HCT116 (cell line): ENCODE measurements at regions not wholly inside any gene's neighbourhood (a gene's known extent, or its start where the extent isn't known, plus 50 kb on each side); places are given as distances from the start of the nearest gene placed in this dataset.

Experiments used
- ATAC-seq: fragments of 200-7000 bp; cut with Tn5 transposase; 2 replicates; pipeline ENCODE4 v1.9.1; 2020; ENCODE audit warnings: mild to moderate bottlenecking, moderate library complexity
- BruUV-seq: library from RNA; stranded (reverse); fragments of 400-500 nt; replicated peaks from 2 replicates; lab custom pipeline; 2021; lab: Mats Ljungman, UMichigan
- CTCF ChIA-PET: fragments of 300-600 bp; sonication (Branson Sonifier 250); formaldehyde crosslinking; loops from one replicate; lab custom pipeline; 2021; ENCODE audit warnings: antibody characterized with exemption; lab: Charles Lee
- POLR2A ChIA-PET: fragments of 300-600, 350-600 bp; sonication (Branson Sonifier 250); formaldehyde crosslinking; loops from one replicate; lab custom pipeline; 2021; ENCODE audit warnings: antibody characterized with exemption; lab: Charles Lee
- RAD21 ChIA-PET, 2 experiments: fragments of 300-600 bp; sonication (Branson Sonifier 250); formaldehyde crosslinking; loops; one replicate each; lab custom pipeline; 2023; ENCODE audit warnings: low total read pairs in 2 of 2; ENCODE audit not compliant: uncharacterized antibody in 2 of 2, unreplicated experiment in 2 of 2, low non-redundant PET in 1 of 2; lab: Charles Lee
- DNase-seq: peaks from one replicate; pipeline ENCODE4 v3.0.0-alpha.2; 2010; ENCODE audit warnings: low read depth, low spot score
- H2AFZ ChIP-seq: fragments of 200-600 bp; shearing (Covaris generic), sonication (generic); 2 replicates; pipeline ENCODE4 v1.6.1; 2017; ENCODE audit warnings: low read depth, mixed run types, mixed read lengths, antibody characterized with exemption, low read length; ENCODE audit not compliant: poor library complexity, severe bottlenecking
- H3K27ac ChIP-seq: 2 replicates; pipeline ENCODE4 v1.5.1; 2012; ENCODE audit warnings: low read depth, low read length
- H3K27me3 ChIP-seq: fragments of 200-600 bp; sonication (generic); 2 replicates; pipeline ENCODE4 v1.6.1; 2016; ENCODE audit warnings: mixed run types, low read length, mixed read lengths; ENCODE audit not compliant: insufficient read depth
- H3K36me3 ChIP-seq, 2 experiments: fragments of 200-500 bp in 1 of 2; fragments of 200-600 bp in 1 of 2; sonication (Bioruptor generic) in 1 of 2; sonication (generic) in 1 of 2; 2 replicates each; pipeline versions ENCODE4 v1.5.1 to v1.6.1; 2014 to 2016; ENCODE audit warnings: low read length in 2 of 2, inconsistent platforms in 1 of 2, mixed read lengths in 1 of 2, mixed run types in 1 of 2; ENCODE audit not compliant: insufficient read depth in 2 of 2, control insufficient read depth in 1 of 2
- H3K4me1 ChIP-seq, 2 experiments: fragments of 200-600 bp in 1 of 2; sonication (generic) in 1 of 2; 2 replicates each; pipeline versions ENCODE4 v1.5.1 to v1.6.1; 2012 to 2017; ENCODE audit warnings: low read length in 2 of 2, inconsistent platforms in 1 of 2, mild to moderate bottlenecking in 1 of 2, mixed read lengths in 1 of 2, mixed run types in 1 of 2, moderate library complexity in 1 of 2; ENCODE audit not compliant: insufficient read depth in 2 of 2, control insufficient read depth in 1 of 2
- H3K4me2 ChIP-seq: fragments of 200-600 bp; sonication (generic); 2 replicates; pipeline ENCODE4 v1.6.1; 2017; ENCODE audit warnings: mixed run types, low read length, mixed read lengths
- H3K4me3 ChIP-seq, 2 experiments: fragments of 200-600 bp in 1 of 2; sonication (generic) in 1 of 2; replicated peaks in 1 of 2; 2 replicates each; pipeline ENCODE4 v1.5.1; 2011 to 2016; ENCODE audit warnings: low read length in 2 of 2, control low read depth in 1 of 2, low read depth in 1 of 2, mild to moderate bottlenecking in 1 of 2, mixed read lengths in 1 of 2, mixed run types in 1 of 2
- H3K79me2 ChIP-seq: fragments of 200-600 bp; sonication (generic); 2 replicates; pipeline ENCODE4 v1.6.1; 2017; ENCODE audit warnings: mild to moderate bottlenecking, mixed run types, low read length, moderate library complexity, mixed read lengths; ENCODE audit not compliant: insufficient read depth
- H3K9ac ChIP-seq: fragments of 200-600 bp; sonication (generic); 2 replicates; pipeline ENCODE4 v1.6.1; 2016; ENCODE audit warnings: low read length, mixed read lengths
- H3K9me2 ChIP-seq: fragments of 200-600 bp; sonication (generic), shearing (Covaris generic); 2 replicates; pipeline ENCODE4 v1.6.1; 2017; ENCODE audit warnings: mixed run types, mild to moderate bottlenecking, moderate library complexity; ENCODE audit not compliant: insufficient read depth
- H3K9me3 ChIP-seq, 2 experiments: fragments of 200-500 bp in 1 of 2; fragments of 200-600 bp in 1 of 2; sonication (Bioruptor generic) in 1 of 2; sonication (generic) in 1 of 2; 2 replicates each; pipeline ENCODE4 v1.6.1; 2014 to 2017; ENCODE audit warnings: low read length in 2 of 2, mixed read lengths in 2 of 2, inconsistent platforms in 1 of 2, low read depth in 1 of 2, mild to moderate bottlenecking in 1 of 2, mixed run types in 1 of 2, moderate library complexity in 1 of 2; ENCODE audit not compliant: control insufficient read depth in 1 of 2, insufficient read depth in 1 of 2
- H4K20me1 ChIP-seq: fragments of 200-600 bp; sonication (generic), shearing (Covaris generic); 2 replicates; pipeline ENCODE4 v1.6.1; 2017; ENCODE audit warnings: mixed run types, mild to moderate bottlenecking, moderate library complexity; ENCODE audit not compliant: insufficient read depth
- CEBPB ChIP-seq: IDR thresholded peaks from 2 replicates; pipeline ENCODE4 v1.6.1; 2012; ENCODE audit warnings: low read depth
- EGR1 ChIP-seq: IDR thresholded peaks from 2 replicates; pipeline ENCODE4 v1.6.1; 2012; ENCODE audit warnings: low read depth
- EZH2 ChIP-seq: fragments of 200-600 bp; sonication (generic); IDR thresholded peaks from 2 replicates; pipeline ENCODE4 v1.6.1; 2017; ENCODE audit warnings: antibody characterized with exemption, mixed run types
- EZH2phosphoT487 ChIP-seq: fragments of 200-600 bp; IDR thresholded peaks from 2 replicates; pipeline ENCODE4 v1.6.1; 2018; ENCODE audit warnings: antibody characterized with exemption, borderline replicate concordance
- FOSL1 ChIP-seq: IDR thresholded peaks from 2 replicates; pipeline ENCODE4 v1.6.1; 2012; ENCODE audit warnings: low read depth
- JUND ChIP-seq: IDR thresholded peaks from 2 replicates; pipeline ENCODE4 v1.6.1; 2012
- POLR2A ChIP-seq: IDR thresholded peaks from 2 replicates; pipeline ENCODE4 v1.7.0; 2011; ENCODE audit warnings: borderline replicate concordance; ENCODE audit not compliant: insufficient read depth, insufficient read length; ENCODE audit errors: extremely low read depth
- RAD21 ChIP-seq: IDR thresholded peaks from 2 replicates; pipeline ENCODE4 v1.6.1; 2012; ENCODE audit warnings: low read depth, mild to moderate bottlenecking
- SIN3A ChIP-seq: IDR thresholded peaks from 2 replicates; pipeline ENCODE4 v1.6.1; 2012; ENCODE audit warnings: low read depth
- TCF7L2 ChIP-seq: IDR thresholded peaks from 2 replicates; pipeline ENCODE4 v1.7.0; 2011; ENCODE audit warnings: borderline replicate concordance, inconsistent platforms; ENCODE audit not compliant: insufficient read depth, insufficient read length; ENCODE audit errors: extremely low read depth
- YY1 ChIP-seq: IDR thresholded peaks from 2 replicates; pipeline ENCODE4 v1.6.1; 2011; ENCODE audit warnings: low read length, low read depth, moderate library complexity, mild to moderate bottlenecking; ENCODE audit not compliant: insufficient replicate concordance; ENCODE audit errors: extremely low read depth
- ZFX ChIP-seq: fragments of 450-650 bp; IDR thresholded peaks from 2 replicates; pipeline ENCODE4 v1.6.1; 2017
- ZNF274 ChIP-seq: fragments of 200-500 bp; sonication (Bioruptor generic); IDR thresholded peaks from 2 replicates; pipeline ENCODE4 v1.6.1; 2014; ENCODE audit warnings: mild to moderate bottlenecking, low read depth, low read length, inconsistent platforms
- intact Hi-C: fragments of 100-400 bp; cut with micrococcal nuclease; formaldehyde crosslinking; loops from 2 replicates; pipeline ENCODE4 v1.10.0; 2022
- TF ChIP-seq, protein P1 (sequence below), 3 experiments: fragments of 200-600 bp in 1 of 3; sonication (generic) in 1 of 3; IDR thresholded peaks in 2 of 3; conservative IDR thresholded peaks in 1 of 3; 2 replicates each; pipeline ENCODE4 v1.5.1; 2012 to 2017; ENCODE audit warnings: low read depth in 2 of 3, low read length in 2 of 3, antibody characterized with exemption in 1 of 3, borderline replicate concordance in 1 of 3, control low read depth in 1 of 3, mild to moderate bottlenecking in 1 of 3, mixed read lengths in 1 of 3, mixed run types in 1 of 3, moderate library complexity in 1 of 3; ENCODE audit not compliant: insufficient read depth in 1 of 3
- TF ChIP-seq, protein P2 (sequence below): IDR thresholded peaks from 2 replicates; pipeline ENCODE4 v1.6.1; 2011; ENCODE audit warnings: mild to moderate bottlenecking, low read length, moderate library complexity; ENCODE audit not compliant: insufficient replicate concordance; ENCODE audit errors: extremely low read depth
- TF ChIP-seq, protein P3 (sequence below): IDR thresholded peaks from 2 replicates; pipeline ENCODE4 v1.6.1; 2012

DNA sequence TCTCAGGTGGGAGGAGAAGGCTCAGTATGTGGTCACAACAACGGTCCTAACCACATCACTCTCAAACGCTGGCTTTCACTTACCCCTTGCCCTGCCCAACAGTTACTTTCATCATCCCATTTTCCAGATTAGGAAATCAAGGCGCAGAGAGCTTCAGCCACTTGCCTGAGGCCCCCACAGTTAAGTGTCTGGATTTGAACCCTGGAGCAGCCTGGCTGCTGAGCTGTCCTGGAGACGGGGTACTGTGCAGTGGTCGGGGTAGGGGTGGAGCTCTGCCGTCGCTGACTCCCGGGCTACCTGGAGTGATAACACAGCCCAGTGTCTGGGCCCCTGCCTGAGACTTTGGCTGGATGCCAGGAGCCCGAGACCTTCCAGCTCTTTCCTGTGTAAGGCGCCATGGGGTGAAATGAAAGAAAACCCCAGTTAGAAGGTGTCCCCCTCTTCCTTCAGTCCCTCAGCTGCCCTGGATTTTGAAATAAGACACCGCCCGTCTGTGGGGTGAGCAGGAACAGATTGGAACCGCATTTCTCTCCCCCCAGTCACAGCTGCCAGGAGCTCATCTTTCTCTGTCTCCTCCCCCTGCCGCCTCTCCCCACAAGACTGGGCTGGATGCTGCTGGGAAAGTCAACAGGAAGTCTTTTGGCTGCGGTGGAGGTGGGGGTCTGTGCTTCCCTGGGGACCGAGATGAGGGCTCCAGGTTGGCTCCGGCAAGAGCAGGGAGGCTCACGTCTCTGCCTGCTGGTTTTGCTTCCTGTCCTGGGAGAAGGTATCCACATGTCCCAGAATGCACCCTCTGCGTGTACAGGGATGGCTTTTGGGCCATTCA is 280.2 kb downstream of the SEC14L1 start (continued):
- TF ChIP-seq FOSL1: no peak
- no peak for TF ChIP-seq ZNF274
- TF ChIP-seq, all 23 proteins: peak for 0

DNA sequence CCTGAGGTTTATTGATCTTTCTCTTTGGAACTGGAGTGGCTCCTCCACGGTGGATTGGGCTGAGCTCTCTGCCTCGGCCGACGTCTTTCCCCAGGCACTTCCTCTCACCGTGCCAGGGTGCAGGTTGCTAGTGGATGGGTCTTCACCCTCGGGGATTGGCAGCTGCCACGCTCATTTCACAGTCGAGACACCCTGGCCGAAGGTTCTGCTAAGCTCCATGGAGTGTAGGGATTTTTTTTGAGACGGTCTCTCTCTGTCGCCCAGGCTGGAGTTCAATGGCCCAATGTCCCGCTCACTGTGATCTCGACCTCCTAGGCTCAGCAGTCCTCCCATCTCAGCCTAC is 280.8 kb downstream of the SEC14L1 start:
- Histone ChIP-seq H3K27ac (no peak overlapping the region; the same call in 1 of the 2 replicates), H4K20me1 (no peaks in the 10 kb centered on the region; the same call in 1 of the 2 replicates), H3K36me3 (peaks cover 2 to 3% of the 10 kb centered on the region in 2 experiments; a peak in 1 of 4 replicates), H3K79me2 (peaks cover 58% of the 10 kb centered on the region; the same call in 1 of the 2 replicates), H3K4me3 (no peak overlapping the region), H3K9ac (no peak overlapping the region), H3K9me2 (no peaks in the 10 kb centered on the region), H3K4me2 (no peak overlapping the region), H2AFZ (no peak overlapping the region), H3K27me3 (no peaks in the 10 kb centered on the region), H3K9me3 (no peaks in the 10 kb centered on the region), H3K4me1 (peaks cover 0 to 24% of the 10 kb centered on the region in 2 experiments; a peak in 3 of 4 replicates)
- ChIA-PET POLR2A (no interaction called here), CTCF (interaction anchor here (1.5 kb wide), 1 partner anchor 8 kb away, joined by 8 read pairs; no protein-coding TSS in a partner anchor), RAD21 (no interaction called here)
- DNase-seq: no peak
- intact Hi-C loops: no loop called here
- no peak for TF ChIP-seq CEBPB
- no peak for TF ChIP-seq YY1
- TF ChIP-seq, protein P1, sequence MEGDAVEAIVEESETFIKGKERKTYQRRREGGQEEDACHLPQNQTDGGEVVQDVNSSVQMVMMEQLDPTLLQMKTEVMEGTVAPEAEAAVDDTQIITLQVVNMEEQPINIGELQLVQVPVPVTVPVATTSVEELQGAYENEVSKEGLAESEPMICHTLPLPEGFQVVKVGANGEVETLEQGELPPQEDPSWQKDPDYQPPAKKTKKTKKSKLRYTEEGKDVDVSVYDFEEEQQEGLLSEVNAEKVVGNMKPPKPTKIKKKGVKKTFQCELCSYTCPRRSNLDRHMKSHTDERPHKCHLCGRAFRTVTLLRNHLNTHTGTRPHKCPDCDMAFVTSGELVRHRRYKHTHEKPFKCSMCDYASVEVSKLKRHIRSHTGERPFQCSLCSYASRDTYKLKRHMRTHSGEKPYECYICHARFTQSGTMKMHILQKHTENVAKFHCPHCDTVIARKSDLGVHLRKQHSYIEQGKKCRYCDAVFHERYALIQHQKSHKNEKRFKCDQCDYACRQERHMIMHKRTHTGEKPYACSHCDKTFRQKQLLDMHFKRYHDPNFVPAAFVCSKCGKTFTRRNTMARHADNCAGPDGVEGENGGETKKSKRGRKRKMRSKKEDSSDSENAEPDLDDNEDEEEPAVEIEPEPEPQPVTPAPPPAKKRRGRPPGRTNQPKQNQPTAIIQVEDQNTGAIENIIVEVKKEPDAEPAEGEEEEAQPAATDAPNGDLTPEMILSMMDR (IDR thresholded peaks at IDR 0.05 in 2 of 3, conservative IDR thresholded peaks at IDR 0.05 in 1 of 3; ENCODE audit: borderline replicate concordance in 1 of 3, insufficient read depth in 1 of 3, low read depth in 2 of 3, low read length in 2 of 3): no peak
- TF ChIP-seq RAD21: no peak
- no peak for TF ChIP-seq ZFX
- TF ChIP-seq EZH2phosphoT487: no peak
- no peak for TF ChIP-seq TCF7L2
- no peak for TF ChIP-seq SIN3A
- TF ChIP-seq, protein P2, sequence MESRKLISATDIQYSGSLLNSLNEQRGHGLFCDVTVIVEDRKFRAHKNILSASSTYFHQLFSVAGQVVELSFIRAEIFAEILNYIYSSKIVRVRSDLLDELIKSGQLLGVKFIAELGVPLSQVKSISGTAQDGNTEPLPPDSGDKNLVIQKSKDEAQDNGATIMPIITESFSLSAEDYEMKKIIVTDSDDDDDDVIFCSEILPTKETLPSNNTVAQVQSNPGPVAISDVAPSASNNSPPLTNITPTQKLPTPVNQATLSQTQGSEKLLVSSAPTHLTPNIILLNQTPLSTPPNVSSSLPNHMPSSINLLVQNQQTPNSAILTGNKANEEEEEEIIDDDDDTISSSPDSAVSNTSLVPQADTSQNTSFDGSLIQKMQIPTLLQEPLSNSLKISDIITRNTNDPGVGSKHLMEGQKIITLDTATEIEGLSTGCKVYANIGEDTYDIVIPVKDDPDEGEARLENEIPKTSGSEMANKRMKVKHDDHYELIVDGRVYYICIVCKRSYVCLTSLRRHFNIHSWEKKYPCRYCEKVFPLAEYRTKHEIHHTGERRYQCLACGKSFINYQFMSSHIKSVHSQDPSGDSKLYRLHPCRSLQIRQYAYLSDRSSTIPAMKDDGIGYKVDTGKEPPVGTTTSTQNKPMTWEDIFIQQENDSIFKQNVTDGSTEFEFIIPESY: no peak
- TF ChIP-seq EZH2: no peak
- TF ChIP-seq ZNF274: no peak
- TF ChIP-seq, protein P3, sequence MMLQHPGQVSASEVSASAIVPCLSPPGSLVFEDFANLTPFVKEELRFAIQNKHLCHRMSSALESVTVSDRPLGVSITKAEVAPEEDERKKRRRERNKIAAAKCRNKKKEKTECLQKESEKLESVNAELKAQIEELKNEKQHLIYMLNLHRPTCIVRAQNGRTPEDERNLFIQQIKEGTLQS: no peak
- TF ChIP-seq POLR2A: no peak
- TF ChIP-seq JUND: no peak
- no peak for TF ChIP-seq FOSL1
- TF ChIP-seq EGR1: no peak
- no peak for ATAC-seq
- no TSS peak for BruUV-seq
